ENCODE measurements at regions not wholly inside any gene's neighbourhood (a gene's known extent, or its start where the extent isn't known, plus 50 kb on each side); places are given as distances from the start of the nearest gene placed in this dataset.

GRCh38 chr1:102588536-102588935 is 519.8 kb downstream of the COL11A1 start:
- Histone ChIP-seq H3K4me3 (no peak overlapping the region), H3K9me3 (no peaks in the 10 kb centered on the region), H3K27me3 (replicated peaks; ENCODE audit: insufficient read depth) (no peaks in the 10 kb centered on the region), H3K4me1 (replicated peaks) (no peaks in the 10 kb centered on the region), H3K27ac (no peak overlapping the region), H3K36me3 (no peaks in the 10 kb centered on the region)
- intact Hi-C loops (cut with DNase I) = no loop called here
- no peak for DNase-seq (ENCODE audit: low spot score)
- 21% methylated on average over 2 of the region's 2 CpGs for WGBS
- TF ChIP-seq CTCF (IDR thresholded peaks at IDR 0.05) = no peak
- no peak for TF ChIP-seq POLR2A (IDR thresholded peaks at IDR 0.05)
- TF ChIP-seq POLR2AphosphoS5 (IDR thresholded peaks at IDR 0.05) = no peak

DNA sequence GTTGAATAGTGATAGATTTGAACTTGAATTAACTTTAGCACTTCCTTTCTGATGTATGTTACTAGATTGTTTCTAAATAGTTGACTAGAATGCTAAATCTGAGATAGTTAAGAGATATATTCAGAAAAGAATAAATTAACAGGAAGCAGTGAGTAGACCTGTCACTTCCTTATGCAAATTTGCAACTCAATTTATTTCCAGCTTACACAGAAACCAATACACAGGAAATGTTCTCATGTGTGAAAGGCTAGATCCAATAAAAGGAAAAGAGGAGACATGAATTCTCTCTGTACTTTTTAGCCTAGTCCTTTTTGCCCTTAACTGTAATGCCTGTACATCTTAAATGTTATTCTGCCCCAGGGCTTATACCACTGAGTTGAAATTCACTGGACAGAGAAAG is 522.3 kb downstream of the COL11A1 start:
- no peaks in the 10 kb centered on the region for H3K36me3 ChIP-seq
- H3K9me3 ChIP-seq = no peaks in the 10 kb centered on the region
- no peak for TF ChIP-seq POLR2A (IDR thresholded peaks at IDR 0.05)
- H3K4me3 ChIP-seq = no peak overlapping the region
- intact Hi-C loops (cut with DNase I) = no loop called here
- no peak for DNase-seq (ENCODE audit: low spot score)
- no peaks in the 10 kb centered on the region for H3K4me1 ChIP-seq (replicated peaks)
- H3K27me3 ChIP-seq (replicated peaks; ENCODE audit: insufficient read depth) = no peaks in the 10 kb centered on the region
- no peak overlapping the region for H3K27ac ChIP-seq

GRCh38 chr1:102580806-102581205 is 527.5 kb downstream of the COL11A1 start:
- Histone ChIP-seq H3K27ac (no peak overlapping the region), H3K4me1 (replicated peaks) (no peaks in the 10 kb centered on the region), H3K9me3 (no peaks in the 10 kb centered on the region), H3K36me3 (no peaks in the 10 kb centered on the region), H3K27me3 (replicated peaks; ENCODE audit: insufficient read depth) (no peaks in the 10 kb centered on the region), H3K4me3 (no peak overlapping the region)
- WGBS = 77% methylated on average over 4 of the region's 4 CpGs
- no peak for DNase-seq (ENCODE audit: low spot score)
- TF ChIP-seq CTCF (IDR thresholded peaks at IDR 0.05) = no peak
- TF ChIP-seq POLR2AphosphoS5 (IDR thresholded peaks at IDR 0.05) = no peak
- no peak for TF ChIP-seq POLR2A (IDR thresholded peaks at IDR 0.05)
- intact Hi-C loops (cut with DNase I) = no loop called here

GRCh38 chr1:102578804-102579203 is 529.5 kb downstream of the COL11A1 start:
- H3K4me3 ChIP-seq = no peak overlapping the region
- DNase-seq (ENCODE audit: low spot score) = no peak
- H3K27ac ChIP-seq = no peak overlapping the region
- 60% methylated on average over 2 of the region's 2 CpGs for WGBS
- intact Hi-C loops (cut with DNase I) = no loop called here
- H3K36me3 ChIP-seq = no peaks in the 10 kb centered on the region
- H3K27me3 ChIP-seq (replicated peaks; ENCODE audit: insufficient read depth) = no peaks in the 10 kb centered on the region
- no peaks in the 10 kb centered on the region for H3K9me3 ChIP-seq
- H3K4me1 ChIP-seq (replicated peaks) = no peaks in the 10 kb centered on the region
- TF ChIP-seq POLR2A (IDR thresholded peaks at IDR 0.05) (no peak), CTCF (IDR thresholded peaks at IDR 0.05) (no peak), POLR2AphosphoS5 (IDR thresholded peaks at IDR 0.05) (no peak)

DNA sequence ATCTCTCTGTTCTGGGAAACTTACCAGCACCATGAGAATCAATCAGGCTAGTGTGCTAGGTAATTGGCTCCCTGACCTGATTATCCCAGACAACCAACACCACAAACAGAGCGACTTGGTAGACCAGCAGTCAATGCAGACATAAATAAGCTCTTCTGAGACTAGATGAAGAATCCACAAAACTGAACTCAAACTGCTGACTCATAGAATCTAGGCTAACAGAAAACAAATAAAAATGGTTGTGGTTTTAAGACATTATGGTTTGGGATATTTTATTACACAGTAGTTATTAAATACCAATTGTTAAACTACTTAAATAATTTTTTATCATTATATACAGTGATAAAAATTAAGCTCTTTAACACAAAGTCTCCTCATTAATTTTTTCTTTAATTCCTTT is 535.7 kb downstream of the COL11A1 start:
- Histone ChIP-seq H3K36me3 (no peaks in the 10 kb centered on the region), H3K27ac (no peak overlapping the region), H3K9me3 (no peaks in the 10 kb centered on the region), H3K27me3 (replicated peaks; ENCODE audit: insufficient read depth) (no peaks in the 10 kb centered on the region), H3K4me3 (no peak overlapping the region), H3K4me1 (replicated peaks) (no peaks in the 10 kb centered on the region)
- TF ChIP-seq CTCF (IDR thresholded peaks at IDR 0.05) (no peak), POLR2A (IDR thresholded peaks at IDR 0.05) (no peak), POLR2AphosphoS5 (IDR thresholded peaks at IDR 0.05) (no peak)
- no peak for DNase-seq (ENCODE audit: low spot score)
- intact Hi-C loops (cut with DNase I) = no loop called here
- WGBS = 55% methylated on average over 1 of the region's 1 CpG
